ENCODE measurements at regions not wholly inside any gene's neighbourhood (a gene's known extent, or its start where the extent isn't known, plus 50 kb on each side); places are given as distances from the start of the nearest gene placed in this dataset.

- H3K4me3 ChIP-seq, result no peak overlapping the region
- intact Hi-C loops (cut with DNase I), result no loop called here
- peaks cover 0 to 93% (median 0%) of the 10 kb centered on the region in 4 donors for H3K27me3 ChIP-seq
- H3K9me3 ChIP-seq, result peaks cover 0 to 4% (median 0%) of the 10 kb centered on the region in 3 donors
- DNase-seq, result no peak
- TF ChIP-seq POLR2A (IDR thresholded peaks at IDR 0.05), result no peak
- no peak for TF ChIP-seq CTCF (IDR thresholded peaks at IDR 0.05)
- H3K4me1 ChIP-seq, result peaks cover 0 to 10% (median 5%) of the 10 kb centered on the region in 3 donors
- no peak overlapping the region for H3K27ac ChIP-seq
- 62 to 67% methylated on average over 6 of the region's 6 CpGs for WGBS, 2 donors
- H3K36me3 ChIP-seq, result no peaks in the 10 kb centered on the region
Measured at GRCh38 chr20:1721687-1722512, 64.3 kb upstream of the SIRPG start.

GRCh38 chr20:1720845-1721475, 63.4 kb upstream of the SIRPG start:
- no peak for DNase-seq
- 79 to 80% methylated on average over 4 to 5 of the region's 5 CpGs for WGBS, 2 donors
- peaks cover 0 to 4% (median 0%) of the 10 kb centered on the region in 3 donors for H3K9me3 ChIP-seq
- H3K4me3 ChIP-seq, result no peak overlapping the region
- H3K27ac ChIP-seq, result no peak overlapping the region
- H3K27me3 ChIP-seq, result peaks cover 0 to 91% (median 0%) of the 10 kb centered on the region in 4 donors
- no peaks in the 10 kb centered on the region for H3K36me3 ChIP-seq
- intact Hi-C loops (cut with DNase I), result no loop called here
- H3K4me1 ChIP-seq, result peaks cover 0 to 10% (median 5%) of the 10 kb centered on the region in 3 donors
- no peak for TF ChIP-seq CTCF (IDR thresholded peaks at IDR 0.05)
- TF ChIP-seq POLR2A (IDR thresholded peaks at IDR 0.05), result no peak

GRCh38 chr20:1720226-1720625, 62.6 kb upstream of the SIRPG start:
- H3K36me3 ChIP-seq, result no peaks in the 10 kb centered on the region
- no peak overlapping the region for H3K27ac ChIP-seq
- peaks cover 0 to 10% (median 5%) of the 10 kb centered on the region in 3 donors for H3K4me1 ChIP-seq
- peaks cover 0 to 4% (median 0%) of the 10 kb centered on the region in 3 donors for H3K9me3 ChIP-seq
- no peak overlapping the region for H3K4me3 ChIP-seq
- 92 to 93% methylated on average over 4 of the region's 4 CpGs for WGBS, 2 donors
- intact Hi-C loops (cut with DNase I), result no loop called here
- no peak for DNase-seq
- H3K27me3 ChIP-seq, result peaks cover 0 to 90% (median 0%) of the 10 kb centered on the region in 4 donors
- no peak for TF ChIP-seq POLR2A (IDR thresholded peaks at IDR 0.05)

GRCh38 chr20:1718604-1719384, 61.2 kb upstream of the SIRPG start:
- Histone ChIP-seq H3K4me3 (no peak overlapping the region), H3K27me3 (peaks cover 0 to 89% (median 0%) of the 10 kb centered on the region in 4 donors), H3K27ac (no peak overlapping the region), H3K36me3 (no peaks in the 10 kb centered on the region), H3K9me3 (no peaks in the 10 kb centered on the region), H3K4me1 (peaks cover 0 to 10% (median 5%) of the 10 kb centered on the region in 3 donors)
- WGBS, 2 donors, result 31 to 48% methylated on average over 8 of the region's 8 CpGs
- no peak for DNase-seq
- TF ChIP-seq CTCF (IDR thresholded peaks at IDR 0.05) (no peak), POLR2A (IDR thresholded peaks at IDR 0.05) (no peak)
- intact Hi-C loops (cut with DNase I), result no loop called here

- Histone ChIP-seq H3K4me1 (no peaks in the 10 kb centered on the region), H3K27me3 (peaks cover 0 to 95% (median 0%) of the 10 kb centered on the region in 4 donors), H3K36me3 (no peaks in the 10 kb centered on the region), H3K4me3 (no peak overlapping the region), H3K27ac (no peak overlapping the region), H3K9me3 (no peaks in the 10 kb centered on the region)
- intact Hi-C loops (cut with DNase I), result no loop called here
- WGBS, 2 donors, result 80 to 82% methylated on average over 4 of the region's 4 CpGs
- TF ChIP-seq CTCF (IDR thresholded peaks at IDR 0.05), result no peak
- no peak for DNase-seq
Measured at GRCh38 chr20:1712634-1713624, 55.4 kb upstream of the SIRPG start.

Data from esophagus squamous epithelium (tissue), 5 donors.